HL-60 (cell line): ENCODE measurements at regions not wholly inside any gene's neighbourhood (a gene's known extent, or its start where the extent isn't known, plus 50 kb on each side); places are given as distances from the start of the nearest gene placed in this dataset.

Source experiments
- POLR2AphosphoS5 ChIP-seq: IDR thresholded peaks from 2 replicates; pipeline ENCODE4 v1.6.1; 2012; ENCODE audit warnings: low read depth
- REST ChIP-seq: IDR thresholded peaks from 2 replicates; pipeline ENCODE4 v1.6.1; 2012; ENCODE audit warnings: low read depth; ENCODE audit not compliant: insufficient replicate concordance

DNA sequence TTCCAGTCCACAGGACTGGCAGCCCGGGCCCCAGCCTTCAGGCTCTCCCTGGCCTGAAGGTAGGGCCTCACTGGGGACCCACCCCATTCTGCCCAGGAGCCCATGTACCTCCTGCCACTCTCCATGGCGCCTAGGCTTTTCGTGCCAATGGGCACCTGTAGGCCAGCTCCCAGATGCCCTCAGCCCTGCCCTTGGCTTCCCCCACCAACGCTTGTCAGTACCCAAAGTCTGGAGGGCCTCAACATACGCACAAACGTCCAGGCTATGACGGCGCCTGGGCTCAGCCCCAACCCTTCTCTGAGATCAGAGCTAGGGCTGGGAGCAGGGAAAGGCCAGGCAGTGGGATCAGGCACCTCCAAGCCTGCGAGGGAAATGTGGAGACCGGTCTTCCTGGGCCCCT, 816.9 kb upstream of the LUZP2 start:
- TF ChIP-seq POLR2AphosphoS5 (no peak), REST (no peak)
